ENCODE measurements at regions not wholly inside any gene's neighbourhood (a gene's known extent, or its start where the extent isn't known, plus 50 kb on each side); places are given as distances from the start of the nearest gene placed in this dataset.

DNA sequence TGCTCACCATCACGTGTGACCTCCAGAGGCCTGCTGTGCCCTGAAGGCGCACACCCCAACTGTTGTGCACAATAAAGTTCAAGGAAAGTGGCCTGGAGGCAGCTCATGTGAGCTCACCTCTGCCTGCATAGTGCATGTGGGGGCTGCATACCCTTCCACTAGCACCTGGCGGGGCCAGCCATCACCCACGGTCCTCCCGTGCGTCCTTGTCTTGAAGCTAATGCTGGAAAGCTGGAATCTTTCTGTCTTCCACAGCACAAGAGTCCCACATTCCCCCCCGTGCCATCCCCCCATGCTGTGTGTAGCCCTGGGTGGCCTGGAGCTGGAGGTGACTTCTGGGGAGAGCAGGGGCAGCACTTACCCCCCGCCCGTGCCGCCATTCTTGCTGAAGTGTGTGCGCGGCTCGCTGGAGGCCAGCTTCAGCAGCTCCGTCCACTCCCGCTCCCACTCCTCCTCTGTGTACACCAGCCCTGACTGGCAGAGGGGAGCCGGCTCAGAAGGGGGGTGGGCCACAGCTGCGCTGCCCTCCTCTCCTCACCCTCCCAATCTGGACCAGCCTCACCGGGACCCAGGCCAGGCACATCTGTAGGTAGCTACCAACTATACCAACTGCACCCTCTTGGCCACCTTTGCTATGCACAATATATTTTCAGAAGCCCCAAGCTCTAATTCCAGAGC, 199.5 kb downstream of the KLF13 start:
- TF ChIP-seq, protein P1, sequence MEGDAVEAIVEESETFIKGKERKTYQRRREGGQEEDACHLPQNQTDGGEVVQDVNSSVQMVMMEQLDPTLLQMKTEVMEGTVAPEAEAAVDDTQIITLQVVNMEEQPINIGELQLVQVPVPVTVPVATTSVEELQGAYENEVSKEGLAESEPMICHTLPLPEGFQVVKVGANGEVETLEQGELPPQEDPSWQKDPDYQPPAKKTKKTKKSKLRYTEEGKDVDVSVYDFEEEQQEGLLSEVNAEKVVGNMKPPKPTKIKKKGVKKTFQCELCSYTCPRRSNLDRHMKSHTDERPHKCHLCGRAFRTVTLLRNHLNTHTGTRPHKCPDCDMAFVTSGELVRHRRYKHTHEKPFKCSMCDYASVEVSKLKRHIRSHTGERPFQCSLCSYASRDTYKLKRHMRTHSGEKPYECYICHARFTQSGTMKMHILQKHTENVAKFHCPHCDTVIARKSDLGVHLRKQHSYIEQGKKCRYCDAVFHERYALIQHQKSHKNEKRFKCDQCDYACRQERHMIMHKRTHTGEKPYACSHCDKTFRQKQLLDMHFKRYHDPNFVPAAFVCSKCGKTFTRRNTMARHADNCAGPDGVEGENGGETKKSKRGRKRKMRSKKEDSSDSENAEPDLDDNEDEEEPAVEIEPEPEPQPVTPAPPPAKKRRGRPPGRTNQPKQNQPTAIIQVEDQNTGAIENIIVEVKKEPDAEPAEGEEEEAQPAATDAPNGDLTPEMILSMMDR (IDR thresholded peaks at IDR 0.05) = no peak
- TF ChIP-seq POLR2A (IDR thresholded peaks at IDR 0.05) (no peak), EP300 (IDR thresholded peaks at IDR 0.05; ENCODE audit: low read depth) (no peak), POLR2AphosphoS5 (IDR thresholded peaks at IDR 0.05) (no peak)

Measured in transverse colon (tissue), 4 donors.